ENCODE measurements at regions not wholly inside any gene's neighbourhood (a gene's known extent, or its start where the extent isn't known, plus 50 kb on each side); places are given as distances from the start of the nearest gene placed in this dataset.

GRCh38 chr4:11518754-11519153 lies 90.1 kb upstream of the HS3ST1 start:
- no peaks in the 10 kb centered on the region for H3K79me2 ChIP-seq (ENCODE audit: insufficient read depth)
- ChIA-PET CTCF (no interaction called here), POLR2A (no interaction called here)
- no peaks in the 10 kb centered on the region for H3K27me3 ChIP-seq (ENCODE audit: insufficient read depth)
- no peaks in the 10 kb centered on the region for H3K36me3 ChIP-seq (replicated peaks in 1 of 2; ENCODE audit: control insufficient read depth in 1 of 2, insufficient read depth in 2 of 2, low read length in 1 of 2)
- H3K4me2 ChIP-seq, result no peak overlapping the region
- H3F3A ChIP-seq (replicated peaks; ENCODE audit: insufficient read depth), result no peaks in the 10 kb centered on the region
- TF ChIP-seq FOXM1 (IDR thresholded peaks at IDR 0.05; ENCODE audit: low read depth), result no peak
- no peak for TF ChIP-seq JUND (IDR thresholded peaks at IDR 0.05)
- TF ChIP-seq TCF12 (IDR thresholded peaks at IDR 0.05), result no peak
- TF ChIP-seq NFIC (IDR thresholded peaks at IDR 0.05; ENCODE audit: borderline replicate concordance), result no peak
- DNase-seq, result no peak
- WGBS (ENCODE audit: low lambda C conversion rate), result 0% methylated on average over 1 of the region's 1 CpG
- H3K27ac ChIP-seq (ENCODE audit: low read depth in 2 of 2, low read length in 1 of 2), result no peak overlapping the region
- H3K9me2 ChIP-seq, result no peaks in the 10 kb centered on the region
- no peaks in the 10 kb centered on the region for H3K4me1 ChIP-seq (ENCODE audit: control insufficient read depth in 1 of 2, insufficient read depth in 2 of 2, low read depth in 1 of 2, low read length in 1 of 2)
- no peaks in the 10 kb centered on the region for H4K20me1 ChIP-seq (ENCODE audit: insufficient read depth)
- H2AFZ ChIP-seq (ENCODE audit: low read depth), result no peak overlapping the region
- H3K4me3 ChIP-seq (ENCODE audit: low read depth in 2 of 2, low read length in 1 of 2), result no peak overlapping the region
- H3K9me3 ChIP-seq, result no peaks in the 10 kb centered on the region
- H3K9ac ChIP-seq, result no peak overlapping the region

- H3K4me3 ChIP-seq (ENCODE audit: low read depth in 2 of 2, low read length in 1 of 2), result no peak overlapping the region
- H2AFZ ChIP-seq (ENCODE audit: low read depth), result no peak overlapping the region
- no peaks in the 10 kb centered on the region for H3K36me3 ChIP-seq (replicated peaks in 1 of 2; ENCODE audit: control insufficient read depth in 1 of 2, insufficient read depth in 2 of 2, low read length in 1 of 2)
- ChIA-PET POLR2A (no interaction called here), CTCF (interaction anchor here (0.7 kb wide), 1 partner anchor 960 kb away, joined by 3 read pairs; no protein-coding TSS in a partner anchor)
- H4K20me1 ChIP-seq (ENCODE audit: insufficient read depth), result no peaks in the 10 kb centered on the region
- TF ChIP-seq FOXJ3 (CRISPR knock-in tag; IDR thresholded peaks at IDR 0.05) (no peak), GATA2 (CRISPR knock-in tag; IDR thresholded peaks at IDR 0.05) (no peak), REST (IDR thresholded peaks at IDR 0.05; ENCODE audit: low read depth, low read length) (no peak)
- no peaks in the 10 kb centered on the region for H3K9me3 ChIP-seq
- no peaks in the 10 kb centered on the region for H3K9me2 ChIP-seq
- 19% methylated on average over 11 of the region's 11 CpGs for WGBS (ENCODE audit: low lambda C conversion rate)
- H3F3A ChIP-seq (replicated peaks; ENCODE audit: insufficient read depth), result no peaks in the 10 kb centered on the region
- H3K4me1 ChIP-seq (ENCODE audit: control insufficient read depth in 1 of 2, insufficient read depth in 2 of 2, low read depth in 1 of 2, low read length in 1 of 2), result no peaks in the 10 kb centered on the region
- H3K27ac ChIP-seq (ENCODE audit: low read depth in 2 of 2, low read length in 1 of 2), result no peak overlapping the region
- no peaks in the 10 kb centered on the region for H3K27me3 ChIP-seq (ENCODE audit: insufficient read depth)
- no peak overlapping the region for H3K4me2 ChIP-seq
- no peak for DNase-seq
- H3K79me2 ChIP-seq (ENCODE audit: insufficient read depth), result no peaks in the 10 kb centered on the region
- H3K9ac ChIP-seq, result no peak overlapping the region
Measured at GRCh38 chr4:11514779-11515419, 86.2 kb upstream of the HS3ST1 start.

- no peaks in the 10 kb centered on the region for H3F3A ChIP-seq (replicated peaks; ENCODE audit: insufficient read depth)
- no peak for TF ChIP-seq NFIC (IDR thresholded peaks at IDR 0.05; ENCODE audit: borderline replicate concordance)
- TF ChIP-seq MAX (IDR thresholded peaks at IDR 0.05; ENCODE audit: low read depth), result no peak
- TF ChIP-seq FOXM1 (IDR thresholded peaks at IDR 0.05; ENCODE audit: low read depth), result no peak
- TF ChIP-seq FOXJ3 (CRISPR knock-in tag; IDR thresholded peaks at IDR 0.05), result no peak
- TF ChIP-seq TCF12 (IDR thresholded peaks at IDR 0.05), result no peak
- no peak for TF ChIP-seq MXI1 (IDR thresholded peaks at IDR 0.05; ENCODE audit: low read depth, low read length)
- no peak for TF ChIP-seq ELF1 (IDR thresholded peaks at IDR 0.05)
- TF ChIP-seq USF1 (IDR thresholded peaks at IDR 0.05; ENCODE audit: borderline replicate concordance, low read depth), result no peak
- ChIA-PET CTCF (no interaction called here), POLR2A (no interaction called here)
- H3K27ac ChIP-seq (ENCODE audit: low read depth in 2 of 2, low read length in 1 of 2), result no peak overlapping the region
- no peak overlapping the region for H3K4me3 ChIP-seq (ENCODE audit: low read depth in 2 of 2, low read length in 1 of 2)
- H4K20me1 ChIP-seq (ENCODE audit: insufficient read depth), result no peaks in the 10 kb centered on the region
- no peak overlapping the region for H2AFZ ChIP-seq (ENCODE audit: low read depth)
- H3K36me3 ChIP-seq (replicated peaks in 1 of 2; ENCODE audit: control insufficient read depth in 1 of 2, insufficient read depth in 2 of 2, low read length in 1 of 2), result no peaks in the 10 kb centered on the region
- no peaks in the 10 kb centered on the region for H3K79me2 ChIP-seq (ENCODE audit: insufficient read depth)
- DNase-seq, result no peak
- no peak overlapping the region for H3K9ac ChIP-seq
- H3K4me2 ChIP-seq, result no peak overlapping the region
- WGBS (ENCODE audit: low lambda C conversion rate), result 6% methylated on average over 3 of the region's 3 CpGs
- no peaks in the 10 kb centered on the region for H3K9me2 ChIP-seq
- no peaks in the 10 kb centered on the region for H3K9me3 ChIP-seq
- no peaks in the 10 kb centered on the region for H3K4me1 ChIP-seq (ENCODE audit: control insufficient read depth in 1 of 2, insufficient read depth in 2 of 2, low read depth in 1 of 2, low read length in 1 of 2)
- no peaks in the 10 kb centered on the region for H3K27me3 ChIP-seq (ENCODE audit: insufficient read depth)
Measured at GRCh38 chr4:11514003-11514402, 85.3 kb upstream of the HS3ST1 start.
